ENCODE measurements at regions not wholly inside any gene's neighbourhood (a gene's known extent, or its start where the extent isn't known, plus 50 kb on each side); places are given as distances from the start of the nearest gene placed in this dataset.
"Not testable (repeated sequence)": the region's sequence is repeated elsewhere in the genome, so short reads cannot be mapped to it uniquely, and the experiment has no call there.

DNA sequence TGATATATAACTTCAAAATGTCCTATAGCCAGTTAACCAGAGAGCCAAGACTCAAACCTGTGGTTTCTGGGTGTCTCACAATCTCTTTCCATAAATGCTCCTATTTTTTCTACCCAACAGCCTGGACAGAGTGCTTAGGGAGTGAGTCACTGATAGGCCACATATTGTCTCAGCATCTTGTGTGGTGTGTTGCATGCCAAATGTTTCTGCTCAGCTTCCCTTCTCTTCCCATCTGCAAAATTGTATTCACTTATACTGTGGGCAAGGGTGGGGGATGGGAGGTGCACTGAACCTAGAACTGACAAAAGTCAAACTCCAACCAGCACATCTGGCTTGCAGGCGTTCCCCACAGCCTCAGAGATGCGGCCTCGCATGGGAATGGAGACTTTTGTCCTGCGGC lies 123.3 kb downstream of the KCNA5 start:
- no peak for DNase-seq

DNA sequence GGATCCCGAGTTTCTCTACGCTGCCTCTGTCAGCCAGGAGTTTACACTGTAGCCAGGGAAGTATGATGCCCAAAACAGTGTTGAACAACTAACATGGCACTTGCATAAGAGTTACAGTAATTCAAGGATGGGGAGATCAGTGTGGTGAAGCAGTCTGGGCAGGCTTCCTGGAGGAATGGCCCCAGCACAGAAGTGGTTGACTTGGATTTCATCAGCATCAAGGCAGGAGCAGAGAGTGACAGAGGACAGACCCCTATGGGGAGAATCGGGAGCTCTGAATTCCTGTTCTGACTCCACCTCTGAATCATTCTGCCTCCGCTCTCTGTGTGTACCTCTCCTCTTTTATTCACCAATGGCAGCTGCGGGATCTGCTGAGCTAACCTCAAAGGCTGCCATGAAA lies 124.5 kb downstream of the KCNA5 start:
- DNase-seq = no peak

DNA sequence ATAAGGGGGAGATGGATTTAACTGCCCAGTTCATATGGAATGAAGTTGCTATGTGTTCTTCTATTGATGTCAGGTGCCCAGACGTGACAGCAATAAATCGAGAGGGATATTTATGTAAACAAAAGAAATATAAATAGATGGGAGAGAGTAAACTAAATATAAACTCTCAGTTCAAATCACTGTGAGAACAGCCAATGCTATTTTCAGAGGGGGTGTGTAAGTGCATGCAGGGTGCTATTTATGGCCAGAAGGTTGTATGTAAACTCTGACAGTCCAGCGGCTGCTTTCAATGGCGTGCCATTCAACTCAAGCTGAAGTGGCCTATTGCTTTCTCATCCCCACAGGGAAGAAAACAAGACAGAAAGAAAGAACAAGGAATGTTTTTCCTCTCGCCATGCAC lies 127.2 kb downstream of the KCNA5 start:
- DNase-seq = no peak

DNA sequence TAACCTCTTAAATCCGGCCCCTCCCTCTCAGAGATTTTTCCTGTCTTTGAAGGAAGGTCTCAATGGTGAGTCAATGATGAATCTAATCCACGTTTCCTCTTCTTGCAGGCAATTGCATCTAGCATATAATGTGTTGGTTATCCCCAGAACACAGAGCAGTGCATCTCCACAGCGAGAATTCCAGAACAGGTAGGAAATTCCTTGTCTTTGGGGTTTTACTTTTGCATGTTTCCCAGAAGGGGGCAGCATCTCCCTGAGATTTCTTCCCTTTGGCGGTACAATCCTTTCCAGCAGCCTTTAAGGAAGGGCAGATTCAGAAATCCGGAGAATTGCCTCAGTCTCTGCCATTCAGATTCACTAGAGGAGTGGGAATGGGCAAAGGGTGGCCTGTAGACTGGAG lies 128.0 kb downstream of the KCNA5 start:
- DNase-seq = peak; percentile 58

DNA sequence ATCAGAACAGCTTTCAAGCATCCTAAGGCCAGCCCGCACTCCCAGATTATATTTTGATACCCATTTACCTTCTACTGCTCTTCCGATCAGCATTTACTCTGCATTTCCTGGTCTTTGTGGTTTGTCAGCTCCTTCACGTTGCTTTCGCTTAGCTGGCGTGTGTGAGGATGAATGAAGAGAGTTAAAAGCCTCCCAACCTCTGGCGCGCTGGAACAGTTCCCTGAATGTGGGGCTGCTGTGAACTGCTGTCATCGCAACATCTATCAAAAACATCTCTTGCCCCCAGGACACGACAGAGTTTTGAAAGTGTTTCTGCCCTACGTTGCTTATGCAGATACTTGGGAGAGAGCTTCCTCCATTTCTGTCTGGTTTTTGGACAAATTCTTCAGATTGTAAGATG lies 129.2 kb downstream of the KCNA5 start:
- peak; percentile 58 for DNase-seq

DNA sequence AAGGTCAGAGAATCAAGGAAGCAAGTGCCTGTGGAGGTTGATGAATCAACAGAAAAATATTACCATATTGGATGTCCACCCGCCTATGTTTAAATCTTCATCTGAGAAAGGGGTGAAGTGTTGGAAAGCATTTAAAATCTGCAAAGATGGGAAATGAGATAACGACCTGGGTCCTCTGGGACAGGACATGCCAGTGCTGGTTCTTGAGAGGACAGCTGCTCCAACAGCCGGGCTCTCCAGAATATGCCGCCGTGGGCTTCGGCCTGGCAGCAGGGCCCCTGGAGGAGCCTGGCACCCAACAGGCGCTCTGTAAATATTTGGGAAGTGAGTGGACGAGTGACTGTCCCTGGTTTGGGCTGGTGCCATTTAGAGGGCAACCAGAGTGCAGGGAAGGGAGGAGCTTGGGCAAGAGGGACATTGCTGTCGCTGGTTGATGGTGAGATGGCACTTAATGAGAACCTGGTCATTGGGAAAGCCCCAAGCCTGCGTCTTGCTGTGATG lies 129.9 kb downstream of the KCNA5 start:
- peak; percentile 79 for DNase-seq

DNA sequence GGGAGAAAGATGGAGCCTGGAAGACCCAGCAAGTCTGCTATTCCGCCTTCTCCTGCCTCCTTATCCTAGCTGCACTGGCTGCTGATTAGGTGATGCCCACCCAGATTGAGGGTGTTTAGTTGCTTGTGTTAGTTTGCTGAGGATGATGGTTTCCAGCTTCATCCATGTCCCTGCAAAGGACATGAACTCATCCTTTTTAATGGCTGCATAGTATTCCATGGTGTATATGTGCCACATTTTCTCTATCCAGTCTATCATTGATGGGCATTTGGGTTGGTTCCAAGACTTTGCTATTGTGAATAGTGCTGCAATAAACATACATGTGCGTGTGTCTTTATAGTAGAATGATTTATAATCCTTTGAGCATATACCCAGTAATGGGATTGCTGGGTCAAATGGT lies 131.7 kb downstream of the KCNA5 start:
- not testable (repeated sequence) for DNase-seq

DNA sequence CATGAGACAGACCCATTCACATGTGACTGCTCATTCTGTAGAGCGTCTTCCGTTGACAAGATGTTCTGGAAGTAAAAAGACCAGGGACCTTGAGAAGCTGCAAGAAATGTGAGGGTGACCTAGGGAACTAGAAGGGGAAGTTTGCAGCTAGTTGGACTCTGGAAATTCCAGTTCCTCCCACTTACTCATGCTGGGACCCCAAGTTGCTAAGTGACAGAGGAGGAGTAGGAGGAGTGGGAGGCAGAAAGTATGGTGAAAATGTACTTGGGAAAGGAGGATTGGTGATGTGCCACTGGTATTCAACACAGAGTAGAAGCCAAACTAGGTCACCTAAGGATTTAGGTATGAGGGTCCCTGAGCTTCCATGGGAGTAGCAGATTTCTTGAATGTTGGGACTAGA lies 132.4 kb downstream of the KCNA5 start:
- DNase-seq = no peak

DNA sequence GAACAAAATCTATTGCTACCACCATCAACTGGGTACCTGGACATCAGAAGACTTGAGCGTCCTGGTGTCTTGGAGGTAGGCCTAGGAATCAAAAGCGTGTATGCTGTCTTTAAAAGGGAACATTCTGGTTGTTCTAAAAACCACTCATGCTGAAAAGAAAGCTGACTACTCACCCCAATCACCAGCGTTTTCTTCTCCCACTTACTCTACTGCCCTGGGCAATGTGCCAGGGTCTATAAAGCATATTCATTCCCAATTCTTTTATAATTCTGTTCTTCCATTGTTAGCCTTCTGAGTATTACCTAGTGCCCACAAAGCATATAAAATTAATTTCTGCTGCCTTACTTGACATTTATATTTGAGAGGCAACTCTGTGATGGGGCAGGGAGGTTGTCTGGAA lies 133.4 kb downstream of the KCNA5 start:
- no peak for DNase-seq

DNA sequence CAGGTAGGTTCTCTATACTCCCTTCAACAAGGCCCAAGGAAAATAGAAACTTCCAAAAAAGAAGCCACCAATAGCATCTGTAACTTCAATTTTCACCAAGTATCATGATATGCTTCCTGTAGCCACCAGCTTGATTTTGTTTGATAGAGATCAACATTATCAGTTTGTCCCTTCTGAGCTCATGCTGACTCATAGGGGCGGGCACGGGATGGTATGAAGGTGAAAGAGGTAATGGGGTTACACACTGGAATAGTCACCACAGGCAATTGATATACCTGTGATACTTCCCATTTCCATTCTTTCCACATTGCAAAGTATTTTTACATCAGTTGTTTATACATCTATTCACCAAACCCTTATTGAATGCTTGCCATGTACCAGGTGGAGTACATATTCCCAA lies 134.1 kb downstream of the KCNA5 start:
- DNase-seq = no peak

DNA sequence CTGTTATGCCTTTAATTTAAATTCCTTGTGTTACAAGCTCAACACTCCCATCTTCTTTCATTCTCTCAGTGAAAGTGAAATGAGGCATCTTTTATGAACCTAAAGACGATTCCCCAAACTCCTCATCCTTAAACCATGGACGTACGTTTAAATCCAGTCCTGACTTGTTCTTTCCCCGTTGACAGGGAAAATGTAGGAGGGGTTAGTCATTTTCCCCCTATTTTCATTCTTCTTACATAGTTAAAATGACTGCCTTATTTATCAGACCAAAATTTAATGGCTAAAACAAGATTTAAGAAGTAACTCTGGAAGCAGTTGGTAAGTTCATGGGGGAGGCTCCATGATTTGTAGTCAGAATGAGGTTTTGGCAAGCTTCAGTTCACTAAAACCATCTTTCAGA lies 134.9 kb downstream of the KCNA5 start:
- no peak for DNase-seq

DNA sequence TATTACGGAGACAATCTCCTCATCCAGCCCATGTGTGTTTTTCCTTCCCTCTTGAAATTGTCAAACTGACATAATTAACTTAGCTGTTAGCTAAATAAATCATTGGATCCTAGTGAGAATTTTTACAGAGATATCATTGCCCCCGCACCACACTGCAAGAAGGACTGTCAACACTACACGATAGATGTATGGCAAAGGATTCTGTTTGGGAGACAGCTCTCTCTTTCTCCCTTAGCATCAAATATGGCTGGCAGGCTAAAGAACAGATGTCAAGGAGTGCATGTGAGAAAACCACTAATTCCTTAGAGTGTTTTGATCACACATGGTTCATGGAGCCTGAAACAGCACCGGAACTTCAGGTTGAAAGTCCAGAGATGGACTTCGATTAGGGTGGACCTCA lies 136.8 kb downstream of the KCNA5 start:
- no peak for DNase-seq

DNA sequence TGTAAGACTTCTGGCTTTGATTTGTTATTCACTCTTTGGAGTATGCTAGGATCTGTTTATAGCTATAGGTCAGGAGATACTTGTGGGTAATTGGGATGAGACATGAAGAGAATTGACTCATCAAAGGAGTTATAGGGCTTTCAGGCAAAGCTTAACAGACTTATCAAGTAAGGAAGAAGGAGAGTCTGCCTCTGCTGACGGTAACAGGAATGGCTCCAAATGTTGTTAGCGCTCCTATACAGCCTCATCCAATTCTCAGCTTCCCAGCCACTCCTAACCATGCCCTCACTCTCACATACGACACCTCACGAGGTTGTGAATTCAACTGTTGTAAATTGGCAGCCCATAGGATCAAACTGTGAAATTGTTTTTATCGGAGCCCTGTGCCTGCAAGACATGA lies 140.5 kb downstream of the KCNA5 start:
- no peak for DNase-seq

DNA sequence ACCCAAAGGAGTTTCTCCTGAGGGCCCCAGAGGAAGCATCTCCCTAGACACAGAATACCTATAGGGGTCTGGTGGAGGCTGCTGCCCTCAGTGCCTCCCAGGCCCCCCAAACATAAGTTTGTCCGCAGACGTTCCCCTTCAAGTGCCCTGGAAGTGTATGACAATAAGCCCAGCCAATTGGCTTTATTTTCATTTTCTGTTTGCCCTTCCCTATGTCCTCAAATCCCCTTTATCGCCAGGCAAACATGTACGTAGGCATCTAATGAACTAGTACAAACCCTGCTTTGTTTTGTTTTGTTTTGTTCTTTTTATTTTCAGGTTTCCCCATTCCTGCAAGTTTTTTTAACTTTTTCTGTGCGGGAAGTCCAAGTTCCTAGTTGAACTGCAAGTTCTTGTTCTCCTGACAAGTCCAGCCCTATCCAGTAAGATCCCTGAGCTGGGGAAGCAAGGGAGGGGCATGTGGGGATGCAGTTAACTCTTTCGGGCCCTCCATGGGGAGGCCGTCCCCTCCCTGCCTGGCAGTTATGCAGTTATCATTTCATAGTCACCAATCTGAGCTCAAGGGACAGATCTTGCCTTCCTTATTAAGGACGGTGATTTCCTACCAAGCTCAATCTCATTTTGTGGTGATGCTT lies 141.9 kb downstream of the KCNA5 start:
- DNase-seq = peak; percentile 22

DNA sequence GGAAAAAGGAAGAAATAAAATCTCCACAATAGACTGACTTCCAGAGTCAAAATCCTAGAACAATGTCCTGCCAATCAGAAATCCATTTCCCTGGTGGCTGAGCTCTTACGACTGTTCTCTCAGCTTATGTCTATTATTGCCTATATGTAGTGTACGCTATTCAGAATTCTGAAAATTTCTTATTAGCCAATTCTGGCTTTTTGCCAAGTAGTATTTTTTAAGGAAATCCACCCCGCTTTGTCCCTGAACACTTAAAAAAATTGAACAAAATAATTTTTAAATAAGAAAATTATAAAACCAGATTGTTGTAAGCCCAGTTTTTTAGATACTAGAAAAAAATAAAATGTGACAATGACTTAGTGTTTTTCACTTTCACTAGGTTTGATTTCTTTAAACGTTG lies 143.0 kb downstream of the KCNA5 start:
- DNase-seq = no peak

DNA sequence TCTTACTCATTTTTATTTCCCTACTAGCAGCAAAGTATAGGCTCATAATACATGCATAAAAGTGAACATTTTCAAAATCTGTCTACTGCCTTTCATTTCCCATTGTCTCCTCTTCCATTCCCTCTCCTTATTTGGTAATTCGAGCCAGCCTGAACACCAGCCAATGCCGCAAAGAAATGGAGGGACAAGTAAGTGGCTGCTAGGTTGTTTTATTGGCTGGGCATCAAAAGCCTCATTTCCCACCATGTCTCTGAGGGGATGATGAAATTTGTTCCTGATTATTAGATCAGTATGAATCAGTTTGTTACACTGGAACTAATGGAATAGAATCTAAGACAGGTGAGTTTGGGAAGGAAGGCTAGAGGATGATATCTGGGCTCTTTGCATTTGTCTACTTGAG lies 143.5 kb downstream of the KCNA5 start:
- peak; percentile 91 for DNase-seq

DNA sequence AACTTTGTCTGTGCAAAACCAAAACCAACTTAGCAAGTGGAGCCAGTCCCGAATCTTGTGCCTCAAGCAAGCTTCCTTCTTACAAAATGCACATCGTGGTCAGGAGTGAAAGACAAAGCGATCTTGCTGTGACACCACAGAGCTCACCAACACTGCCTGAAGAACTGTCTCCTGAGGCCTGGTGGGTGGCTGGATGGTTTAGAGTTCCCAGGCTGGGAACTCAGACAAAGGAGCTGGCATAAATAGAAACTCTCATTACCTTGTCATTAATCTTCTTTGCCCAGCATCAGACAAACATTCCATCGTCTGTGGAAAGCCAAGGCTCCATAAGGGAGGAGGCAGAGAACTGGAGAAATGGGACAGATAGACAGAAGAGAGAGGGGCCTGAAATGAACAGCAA lies 144.8 kb downstream of the KCNA5 start:
- no peak for DNase-seq

DNA sequence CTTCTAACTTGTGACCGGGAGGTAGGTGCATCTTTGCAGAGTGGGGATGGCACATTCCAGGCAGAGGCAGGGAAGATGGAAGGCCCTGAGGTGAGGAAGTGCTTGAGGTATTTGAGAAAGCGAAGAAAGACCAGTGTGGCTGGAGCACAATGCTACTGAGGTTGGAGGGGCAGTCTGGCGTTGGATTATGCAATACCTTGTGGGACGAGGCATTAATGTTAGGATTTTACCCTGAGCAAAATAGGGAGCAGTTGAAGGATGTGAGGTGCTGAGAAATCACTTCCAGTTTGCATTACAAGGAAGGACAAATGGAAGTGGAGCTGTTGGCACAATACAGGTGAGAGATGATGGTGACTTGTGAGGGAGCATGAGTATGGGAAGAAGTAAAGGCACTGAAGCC lies 145.5 kb downstream of the KCNA5 start:
- DNase-seq = no peak

DNA sequence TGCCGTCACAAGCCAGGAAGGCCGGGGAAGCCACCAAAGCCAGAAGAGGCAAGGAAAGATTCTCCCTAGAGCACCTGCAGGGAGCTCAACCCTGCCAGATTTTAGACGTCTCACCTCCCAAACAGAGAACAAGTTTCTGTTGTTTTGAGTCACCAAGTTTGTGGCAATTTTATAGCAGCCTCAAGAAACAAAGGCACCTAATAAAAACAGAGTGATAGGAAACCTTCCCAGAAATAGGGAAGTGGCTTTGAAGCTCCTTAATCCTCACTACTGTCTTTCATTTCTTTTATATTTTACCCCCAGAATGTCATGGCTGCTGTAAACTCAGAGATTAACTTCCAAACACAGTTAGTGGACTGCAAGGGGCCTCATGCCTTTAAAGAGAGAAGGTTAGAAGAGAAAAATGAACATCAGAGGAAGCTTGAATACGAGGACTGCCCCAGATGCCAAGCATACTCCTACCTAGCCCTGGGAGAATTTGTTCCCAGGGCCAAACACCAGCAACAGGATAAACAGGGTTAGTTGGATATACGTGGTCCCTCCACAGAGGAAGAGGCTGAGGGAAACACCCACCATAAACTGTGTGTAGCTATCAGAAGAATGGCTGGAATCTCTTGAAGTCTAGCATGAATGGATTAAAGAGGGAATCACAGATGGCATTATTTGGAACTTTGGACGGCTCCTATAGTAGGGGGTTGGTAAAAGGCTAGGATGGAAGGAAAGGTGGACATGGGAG lies 148.3 kb downstream of the KCNA5 start:
- DNase-seq = no peak

DNA sequence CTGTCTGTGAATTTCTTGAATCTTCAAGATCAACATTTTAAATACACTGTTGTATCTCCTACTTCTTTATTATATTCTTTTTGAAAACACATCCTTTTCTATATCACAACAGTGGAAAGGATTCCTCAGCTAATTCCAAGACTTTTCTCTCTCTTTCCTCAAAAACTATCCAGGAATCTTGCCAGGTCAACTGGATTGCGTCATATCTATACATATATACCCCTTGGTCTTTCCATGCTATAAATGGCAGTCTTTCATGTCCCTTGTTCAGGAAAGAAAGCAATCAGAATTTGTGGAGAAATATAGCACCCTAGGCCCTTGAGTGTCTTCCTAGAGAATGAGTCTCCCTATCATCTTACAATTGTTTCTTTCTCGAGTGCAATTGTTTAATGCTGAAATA lies 149.0 kb downstream of the KCNA5 start:
- no peak for DNase-seq

DNA sequence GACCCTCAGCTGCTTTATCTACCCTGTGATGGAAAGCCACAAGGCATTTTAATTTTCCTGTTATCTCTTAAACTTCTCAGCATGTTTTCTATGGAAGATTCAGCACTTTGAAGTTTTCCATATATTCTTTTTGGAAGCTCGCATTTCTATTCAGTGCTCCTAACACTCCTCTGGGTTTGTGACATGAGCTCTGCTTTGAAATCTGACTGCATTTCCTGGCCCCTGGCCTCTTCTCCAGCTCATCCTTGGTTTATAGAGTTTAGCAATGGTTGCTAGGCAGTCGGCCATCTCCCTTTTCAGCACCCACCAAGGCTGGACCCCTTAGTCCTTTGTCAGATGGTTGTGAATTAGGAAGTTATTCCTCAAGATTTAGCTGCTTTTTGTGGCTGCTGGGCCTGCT lies 150.6 kb downstream of the KCNA5 start:
- no peak for DNase-seq

DNA sequence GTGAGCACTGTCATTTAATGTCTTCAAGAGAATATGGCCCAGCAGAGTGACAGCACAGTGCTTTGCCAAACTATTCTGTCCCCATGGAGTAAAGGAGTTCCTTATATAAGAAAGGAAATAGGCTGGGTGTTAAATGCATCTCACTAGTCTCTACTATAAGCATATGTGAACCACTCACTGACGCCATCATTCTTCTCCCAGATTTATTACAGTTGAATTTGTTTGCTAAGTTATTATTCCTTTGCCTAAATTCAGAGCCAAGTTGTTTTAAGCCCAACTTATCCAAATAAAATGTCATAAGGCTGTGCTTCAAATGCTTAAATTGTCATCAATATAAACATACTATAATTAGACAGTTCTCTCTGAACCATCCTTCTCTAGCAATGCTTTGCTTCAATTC lies 151.6 kb downstream of the KCNA5 start:
- no peak for DNase-seq

DNA sequence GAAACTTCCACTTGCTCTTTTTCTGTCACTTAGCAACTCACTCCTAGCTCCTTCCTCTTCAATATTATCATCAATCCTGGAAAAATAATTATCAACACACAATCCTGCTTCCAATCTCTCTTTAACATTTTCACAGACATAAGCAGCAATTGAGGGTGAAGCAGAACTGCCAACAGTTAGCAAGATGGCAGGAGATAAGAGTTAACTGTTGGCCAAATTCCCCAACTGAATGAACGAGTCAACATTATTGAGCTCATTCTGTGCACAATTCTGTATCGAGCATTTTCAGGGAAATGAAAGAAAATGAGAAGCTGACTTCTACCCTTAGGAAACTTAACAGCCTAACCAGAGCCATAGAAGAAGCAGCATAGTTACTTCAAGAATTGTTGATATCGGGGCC lies 152.0 kb downstream of the KCNA5 start:
- DNase-seq = no peak

DNA sequence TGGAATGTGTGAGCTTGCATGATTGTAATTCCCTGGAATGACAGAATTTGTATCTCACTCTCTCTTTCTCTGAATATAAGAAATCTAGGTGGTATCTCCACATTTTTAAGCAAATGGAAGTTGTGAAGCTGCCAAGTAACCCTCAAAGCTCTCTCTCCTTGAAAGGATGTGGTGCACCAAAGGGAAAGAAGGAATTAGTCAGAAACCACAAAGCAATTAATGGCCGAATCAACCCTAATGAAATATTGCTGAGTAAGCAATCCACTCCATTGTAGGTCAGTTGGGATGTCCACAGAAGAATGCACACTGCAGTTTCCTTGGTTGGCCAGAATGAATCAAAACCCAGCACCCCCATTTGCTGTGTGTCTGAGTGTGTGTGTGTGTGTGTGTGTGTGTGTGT lies 153.5 kb downstream of the KCNA5 start:
- DNase-seq = no peak

DNA sequence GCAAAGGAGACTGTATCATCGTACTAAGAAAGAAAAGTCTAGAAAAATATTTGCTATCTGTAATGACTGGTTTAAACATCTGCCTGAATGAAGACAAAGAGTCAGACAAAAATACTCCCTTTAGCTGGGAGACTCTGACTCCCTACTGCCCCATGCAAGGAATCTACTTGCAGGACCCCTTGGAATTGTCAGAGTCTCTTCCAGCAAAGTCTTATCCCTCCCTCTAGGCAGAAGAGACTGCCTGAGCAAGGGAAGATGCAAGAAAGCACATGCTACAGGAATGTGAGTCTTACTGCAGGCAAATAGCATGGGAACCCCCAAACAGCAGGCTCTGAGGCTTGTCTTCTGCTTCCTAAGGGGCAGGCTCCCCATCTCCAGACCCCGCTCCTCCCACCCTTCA lies 154.0 kb downstream of the KCNA5 start:
- no peak for DNase-seq

All from NCI-H2029 (cell line).